Trophoblast cell (in vitro differentiated cells and primary cell): ENCODE measurements at regions not wholly inside any gene's neighbourhood (a gene's known extent, or its start where the extent isn't known, plus 50 kb on each side); places are given as distances from the start of the nearest gene placed in this dataset.

ENCODE experiments used
- DNase-seq, 2 donors: peaks; one replicate each; pipeline ENCODE4 v3.0.0-alpha.2; 2016
- H2AFZ ChIP-seq: 2 replicates; pipeline ENCODE4 v1.6.1; 2013; ENCODE audit warnings: low read length, moderate library complexity, mild to moderate bottlenecking; ENCODE audit not compliant: insufficient read depth, poor library complexity
- H2AK5ac ChIP-seq: 2 replicates; pipeline ENCODE4 v1.6.1; 2013; ENCODE audit warnings: mild to moderate bottlenecking, low read length
- H2BK120ac ChIP-seq: 2 replicates; pipeline ENCODE4 v1.6.1; 2013; ENCODE audit warnings: low read length, mild to moderate bottlenecking, moderate library complexity; ENCODE audit not compliant: insufficient read depth, poor library complexity
- H2BK12ac ChIP-seq: 2 replicates; pipeline ENCODE4 v1.6.1; 2013; ENCODE audit warnings: mild to moderate bottlenecking, low read length, moderate library complexity
- H2BK5ac ChIP-seq: 2 replicates; pipeline ENCODE4 v1.6.1; 2013; ENCODE audit warnings: low read length, low read depth, moderate library complexity, mild to moderate bottlenecking; ENCODE audit not compliant: poor library complexity
- H3K14ac ChIP-seq: 2 replicates; pipeline ENCODE4 v1.6.1; 2013; ENCODE audit warnings: mild to moderate bottlenecking, low read length
- H3K18ac ChIP-seq: 2 replicates; pipeline ENCODE4 v1.6.1; 2013; ENCODE audit warnings: mild to moderate bottlenecking, low read length
- H3K23ac ChIP-seq: 2 replicates; pipeline ENCODE4 v1.6.1; 2013; ENCODE audit warnings: low read length
- H3K27ac ChIP-seq: 2 replicates; pipeline ENCODE4 v1.5.1; 2013; ENCODE audit warnings: low read depth, mild to moderate bottlenecking, inconsistent platforms, low read length, moderate library complexity
- H3K27me3 ChIP-seq: 2 replicates; pipeline ENCODE4 v1.6.1; 2013; ENCODE audit warnings: inconsistent platforms, mild to moderate bottlenecking, low read length, moderate library complexity; ENCODE audit not compliant: insufficient read depth
- H3K36me3 ChIP-seq, 2 experiments: 1 replicate in 1 of 2; 2 replicates in 1 of 2; pipeline ENCODE4 v1.6.1; 2013; ENCODE audit warnings: low read length in 2 of 2, mild to moderate bottlenecking in 2 of 2, moderate library complexity in 1 of 2; ENCODE audit not compliant: insufficient read depth in 2 of 2, control insufficient read depth in 1 of 2
- H3K4ac ChIP-seq: 2 replicates; pipeline ENCODE4 v1.6.1; 2013; ENCODE audit warnings: low read depth, mild to moderate bottlenecking, low read length, moderate library complexity
- H3K4me1 ChIP-seq, 2 experiments: 1 replicate in 1 of 2; 2 replicates in 1 of 2; pipeline ENCODE4 v1.6.1; 2013; ENCODE audit warnings: low read length in 2 of 2, mild to moderate bottlenecking in 2 of 2, moderate library complexity in 1 of 2; ENCODE audit not compliant: insufficient read depth in 2 of 2, control insufficient read depth in 1 of 2
- H3K4me2 ChIP-seq: 2 replicates; pipeline ENCODE4 v1.6.1; 2013; ENCODE audit warnings: inconsistent platforms, mild to moderate bottlenecking, low read length, moderate library complexity
- H3K4me3 ChIP-seq: 2 replicates; pipeline ENCODE4 v1.5.1; 2013; ENCODE audit warnings: mild to moderate bottlenecking, low read depth, low read length, inconsistent platforms
- H3K79me1 ChIP-seq: one replicate; pipeline ENCODE4 v1.6.1; 2013; ENCODE audit warnings: low read length
- H3K79me2 ChIP-seq: 2 replicates; pipeline ENCODE4 v1.6.1; 2013; ENCODE audit warnings: low read length, mild to moderate bottlenecking; ENCODE audit not compliant: control insufficient read depth, insufficient read depth, poor library complexity
- H3K9ac ChIP-seq: 2 replicates; pipeline ENCODE4 v1.6.1; 2013; ENCODE audit warnings: mild to moderate bottlenecking, low read length
- H3K9me3 ChIP-seq: 2 replicates; pipeline ENCODE4 v1.6.1; 2013; ENCODE audit warnings: low read depth, mild to moderate bottlenecking, control low read depth, inconsistent platforms, low read length; ENCODE audit not compliant: insufficient read depth
- H4K12ac ChIP-seq: 2 replicates; pipeline ENCODE4 v1.6.1; 2013; ENCODE audit warnings: low read depth, mild to moderate bottlenecking, low read length, moderate library complexity
- H4K8ac ChIP-seq: 2 replicates; pipeline ENCODE4 v1.6.1; 2013; ENCODE audit warnings: low read depth, mild to moderate bottlenecking, low read length, moderate library complexity
- H4K91ac ChIP-seq: one replicate; pipeline ENCODE4 v1.6.1; 2013; ENCODE audit warnings: low read depth, mild to moderate bottlenecking, low read length, moderate library complexity
- WGBS: extraction: QIAGEN DNeasy Blood & Tissue Kit; methylation state at CpG from one replicate; pipeline ENCODE4 v1.1.7; 2013; ENCODE audit warnings: missing lambda C conversion rate; ENCODE audit not compliant: insufficient read length, insufficient coverage; ENCODE audit errors: extremely low coverage; 5-methylcytosine and 5-hydroxymethylcytosine counted together

DNA sequence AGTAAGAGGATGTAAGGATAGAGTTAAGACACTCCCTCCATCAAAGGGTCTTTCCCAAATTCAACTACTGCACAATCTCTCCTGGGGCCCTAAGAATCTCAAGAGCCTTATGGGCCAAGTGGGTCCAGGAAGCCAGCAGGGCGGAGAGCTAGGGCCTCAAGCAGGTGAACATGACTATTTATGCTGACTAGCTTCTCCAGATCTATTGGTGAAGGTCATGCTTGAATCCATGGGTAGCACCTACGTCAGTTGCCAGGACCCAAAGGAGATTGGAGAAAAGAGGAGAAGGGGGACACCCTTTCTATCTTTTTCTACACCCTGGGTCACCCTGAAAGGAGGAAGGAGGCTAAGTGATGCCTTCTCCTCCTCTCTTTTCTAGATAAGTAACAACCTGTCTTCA, 534.2 kb upstream of the MIS18BP1 start:
- no peak overlapping the region for H3K18ac ChIP-seq
- no peak overlapping the region for H2AK5ac ChIP-seq
- no peak overlapping the region for H3K4me2 ChIP-seq
- peaks cover 9% of the 10 kb centered on the region for H3K79me1 ChIP-seq
- no peak overlapping the region for H2AFZ ChIP-seq
- no peak overlapping the region for H4K12ac ChIP-seq
- no peak overlapping the region for H4K8ac ChIP-seq
- no peak overlapping the region for H3K9ac ChIP-seq
- H3K4me1 ChIP-seq = no peaks in the 10 kb centered on the region
- peaks cover 8% of the 10 kb centered on the region for H3K9me3 ChIP-seq
- H3K4me3 ChIP-seq = no peak overlapping the region
- no peak for DNase-seq
- H2BK120ac ChIP-seq = no peak overlapping the region
- WGBS = no CpG with 5 or more reads among the region's 2 CpGs
- H2BK12ac ChIP-seq = no peak overlapping the region
- no peaks in the 10 kb centered on the region for H3K27me3 ChIP-seq
- H3K36me3 ChIP-seq = peaks cover 0 to 2% of the 10 kb centered on the region in 2 experiments
- H3K4ac ChIP-seq = no peak overlapping the region
- H3K23ac ChIP-seq = no peak overlapping the region
- H2BK5ac ChIP-seq = no peak overlapping the region
- H3K14ac ChIP-seq = no peak overlapping the region
- peaks cover 2% of the 10 kb centered on the region for H3K79me2 ChIP-seq
- H3K27ac ChIP-seq = no peak overlapping the region
- no peak overlapping the region for H4K91ac ChIP-seq

DNA sequence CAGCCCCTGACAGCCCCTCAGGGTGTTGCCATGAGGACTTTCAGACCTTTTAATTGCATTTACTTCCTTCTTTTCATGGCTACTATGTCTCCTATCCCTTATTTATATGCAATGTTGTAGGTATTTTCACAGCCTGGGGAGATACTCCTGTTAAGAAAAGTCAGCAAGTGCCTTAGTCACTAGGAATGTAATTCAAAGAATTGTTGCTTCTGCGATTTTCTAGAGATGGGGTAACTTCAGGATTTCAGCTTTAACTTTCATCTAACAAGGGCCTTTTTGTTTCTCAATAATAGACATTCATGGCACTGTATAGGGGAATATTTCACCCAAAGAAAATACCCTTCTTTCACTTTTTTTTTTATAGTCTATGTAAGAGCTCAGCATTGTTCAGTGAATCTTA, 533.3 kb upstream of the MIS18BP1 start:
- Histone ChIP-seq H4K91ac (peak overlapping the region; percentile 99), H3K36me3 (peaks cover 0 to 2% of the 10 kb centered on the region in 2 experiments), H3K9ac (no peak overlapping the region), H4K8ac (peak overlapping the region; percentile 36), H2BK5ac (peak overlapping the region; percentile 92), H3K4me1 (no peaks in the 10 kb centered on the region), H2AK5ac (peak overlapping the region; percentile 72), H3K4ac (peak overlapping the region; percentile 34), H3K79me2 (peaks cover 2% of the 10 kb centered on the region), H3K18ac (peak overlapping the region; percentile 84), H4K12ac (no peak overlapping the region), H3K9me3 (peaks cover 8% of the 10 kb centered on the region), H3K4me2 (no peak overlapping the region), H2BK12ac (peak overlapping the region; percentile 73), H3K27me3 (no peaks in the 10 kb centered on the region), H3K23ac (no peak overlapping the region), H2BK120ac (peak overlapping the region; percentile 94), H3K27ac (peak overlapping the region; percentile 87), H2AFZ (peak overlapping the region; percentile 52), H3K79me1 (peaks cover 9% of the 10 kb centered on the region), H3K14ac (peak overlapping the region; percentile 70), H3K4me3 (no peak overlapping the region)
- DNase-seq = peak; percentile 18 to 75
- WGBS = no CpG with 5 or more reads among the region's 1 CpG

DNA sequence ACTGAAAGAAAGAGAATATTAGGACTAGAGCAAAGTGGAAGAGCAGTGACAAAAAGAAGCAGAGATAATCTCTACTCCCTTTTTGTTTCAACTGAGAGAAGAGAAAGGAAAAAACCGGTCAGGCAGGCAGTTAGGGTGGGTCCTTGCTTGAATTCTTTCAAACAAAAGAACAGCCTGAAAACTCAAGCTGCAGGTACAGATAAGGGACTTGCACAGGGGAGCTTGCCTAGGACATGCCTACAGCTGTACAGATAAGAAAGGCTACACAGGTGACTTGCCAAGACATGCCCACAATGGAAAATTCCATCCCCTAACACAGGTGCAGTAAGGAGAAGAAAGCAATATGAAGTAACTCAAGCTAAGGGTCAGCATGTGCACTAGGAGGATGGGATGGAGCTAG, 532.2 kb upstream of the MIS18BP1 start:
- H3K79me2 ChIP-seq = peaks cover 2% of the 10 kb centered on the region
- no peak overlapping the region for H3K4me3 ChIP-seq
- peak; percentile 48 to 81 for DNase-seq
- H3K36me3 ChIP-seq = peaks cover 0 to 2% of the 10 kb centered on the region in 2 experiments
- H3K23ac ChIP-seq = no peak overlapping the region
- peaks cover 8% of the 10 kb centered on the region for H3K9me3 ChIP-seq
- peak overlapping the region; percentile 47 for H4K91ac ChIP-seq
- no peak overlapping the region for H2AK5ac ChIP-seq
- H3K79me1 ChIP-seq = peaks cover 9% of the 10 kb centered on the region
- no peak overlapping the region for H3K18ac ChIP-seq
- no CpG with 5 or more reads among the region's 1 CpG for WGBS
- H3K4ac ChIP-seq = no peak overlapping the region
- H3K14ac ChIP-seq = no peak overlapping the region
- H3K27me3 ChIP-seq = no peaks in the 10 kb centered on the region
- H3K4me1 ChIP-seq = no peaks in the 10 kb centered on the region
- H2BK120ac ChIP-seq = peak overlapping the region; percentile 7
- no peak overlapping the region for H3K9ac ChIP-seq
- H4K8ac ChIP-seq = no peak overlapping the region
- H2BK5ac ChIP-seq = peak overlapping the region; percentile 92
- H4K12ac ChIP-seq = no peak overlapping the region
- peak overlapping the region; percentile 87 for H3K27ac ChIP-seq
- no peak overlapping the region for H3K4me2 ChIP-seq
- H2AFZ ChIP-seq = no peak overlapping the region
- no peak overlapping the region for H2BK12ac ChIP-seq

DNA sequence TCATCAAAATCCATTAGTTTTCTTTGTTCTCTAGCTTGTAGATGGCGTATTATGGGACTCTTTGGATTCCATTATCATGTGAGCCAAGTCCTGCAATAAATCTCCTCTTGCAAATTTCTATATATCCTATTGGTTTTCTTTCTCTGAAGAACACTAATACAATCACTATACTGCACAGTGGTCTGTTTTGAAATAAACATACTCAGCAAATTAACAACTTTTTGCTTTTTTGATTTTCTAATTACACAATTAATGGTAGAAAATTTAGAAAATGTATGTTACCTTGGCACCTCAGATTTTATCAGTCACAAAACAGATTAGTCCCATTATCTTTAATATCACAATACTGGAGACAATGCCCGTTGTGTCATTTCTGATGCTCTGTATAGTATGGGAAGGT, 513.2 kb upstream of the MIS18BP1 start:
- no CpG with 5 or more reads among the region's 2 CpGs for WGBS
- no peak overlapping the region for H3K23ac ChIP-seq
- no peak overlapping the region for H3K9ac ChIP-seq
- no peak overlapping the region for H4K91ac ChIP-seq
- H3K36me3 ChIP-seq = no peaks in the 10 kb centered on the region
- H3K4me2 ChIP-seq = no peak overlapping the region
- no peak overlapping the region for H2BK5ac ChIP-seq
- no peaks in the 10 kb centered on the region for H3K4me1 ChIP-seq
- H3K79me2 ChIP-seq = no peaks in the 10 kb centered on the region
- no peak overlapping the region for H3K4ac ChIP-seq
- no peak overlapping the region for H3K14ac ChIP-seq
- H2BK12ac ChIP-seq = no peak overlapping the region
- no peaks in the 10 kb centered on the region for H3K79me1 ChIP-seq
- no peaks in the 10 kb centered on the region for H3K9me3 ChIP-seq
- H4K12ac ChIP-seq = no peak overlapping the region
- no peak overlapping the region for H2AFZ ChIP-seq
- no peak overlapping the region for H2BK120ac ChIP-seq
- H3K18ac ChIP-seq = no peak overlapping the region
- no peak overlapping the region for H3K27ac ChIP-seq
- no peak overlapping the region for H4K8ac ChIP-seq
- H3K27me3 ChIP-seq = no peaks in the 10 kb centered on the region
- no peak overlapping the region for H3K4me3 ChIP-seq
- no peak for DNase-seq
- H2AK5ac ChIP-seq = no peak overlapping the region
